Activated CD8-positive, alpha-beta memory T cell treated with anti-CD3 and anti-CD28 coated beads, Interleukin-2, amount 50 U/mL, for 1 hour (primary cell): ENCODE measurements at regions not wholly inside any gene's neighbourhood (a gene's known extent, or its start where the extent isn't known, plus 50 kb on each side); places are given as distances from the start of the nearest gene placed in this dataset.
"Not testable (repeated sequence)": the region's sequence is repeated elsewhere in the genome, so short reads cannot be mapped to it uniquely, and the experiment has no call there.

Source experiments
- DNase-seq: peaks from one replicate; pipeline ENCODE4 v3.0.0-alpha.2; 2020; ENCODE audit errors: extremely low read depth

DNA sequence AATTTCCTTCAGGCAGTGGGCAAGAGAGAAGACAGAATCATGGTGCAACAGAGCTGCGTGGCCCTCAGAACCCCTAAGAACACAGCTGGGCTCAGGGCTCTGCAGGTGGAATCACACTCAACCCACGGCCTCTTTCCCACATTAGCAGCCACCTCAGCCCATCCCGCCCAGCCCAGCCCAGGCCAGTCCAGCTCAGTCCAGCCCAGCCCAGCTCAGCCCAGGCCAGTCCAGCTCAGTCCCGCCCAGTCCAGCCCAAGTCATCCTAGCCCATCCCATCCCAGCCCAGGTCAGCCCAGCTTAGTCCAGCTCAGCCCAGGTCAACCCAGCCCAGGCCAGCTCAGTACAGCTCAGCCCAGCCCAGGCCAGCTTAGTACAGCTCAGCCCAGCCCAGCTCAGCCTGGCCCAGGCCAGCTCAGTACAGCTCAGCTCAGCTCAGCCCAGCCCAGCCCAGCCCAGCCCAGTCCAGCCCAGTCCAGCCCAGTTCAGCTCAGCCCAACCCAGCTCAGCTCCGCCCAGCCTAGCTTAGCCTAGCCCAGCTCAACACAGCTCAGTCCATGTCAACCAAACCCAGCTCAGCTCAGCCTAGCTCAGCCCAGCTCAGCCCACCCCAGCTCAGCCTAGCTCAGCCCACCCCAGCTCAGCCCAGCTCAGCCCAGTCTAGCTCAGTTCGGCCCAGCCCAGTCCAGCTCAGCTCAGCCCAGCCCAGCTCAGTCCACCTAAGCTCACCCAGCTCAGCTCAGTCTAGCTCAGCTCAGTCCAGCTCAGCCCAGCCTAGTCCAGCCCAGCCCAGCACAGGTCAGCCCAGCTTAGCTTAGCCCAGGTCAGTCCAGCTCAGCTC is 183.1 kb downstream of the TMEM121 start:
- DNase-seq: no peak

GRCh38 chr14:105710119-105711043 is 184.0 kb downstream of the TMEM121 start:
- no peak for DNase-seq

DNA sequence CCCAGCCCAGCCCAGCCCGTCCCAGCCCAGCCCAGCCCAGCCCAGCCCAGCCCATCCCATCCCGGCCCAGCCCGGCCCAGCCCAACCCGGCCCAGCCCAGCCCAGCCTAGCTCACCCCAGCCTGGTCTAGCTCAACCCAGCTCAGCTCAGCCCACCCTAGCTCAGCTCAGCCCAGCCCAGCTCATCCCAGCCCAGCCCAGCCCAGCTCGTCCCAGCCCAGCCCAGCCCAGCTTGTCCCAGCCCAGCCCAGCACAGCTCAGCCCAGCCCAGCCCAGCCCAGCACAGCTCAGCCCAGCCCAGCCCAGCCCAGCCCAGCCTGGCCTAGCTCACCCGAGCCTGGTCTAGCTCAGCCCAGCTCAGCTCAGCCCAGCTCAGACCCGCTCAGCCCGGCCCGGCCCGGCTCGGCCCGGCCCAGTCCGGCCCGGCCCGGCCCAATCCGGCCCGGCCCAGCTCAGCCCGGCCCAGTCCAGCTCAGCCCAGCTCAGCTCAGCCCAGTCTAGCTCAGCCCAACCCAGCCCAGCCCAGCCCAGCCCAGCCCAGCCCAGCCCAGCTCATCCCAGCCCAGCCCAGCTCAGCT is 184.7 kb downstream of the TMEM121 start:
- no peak for DNase-seq

DNA sequence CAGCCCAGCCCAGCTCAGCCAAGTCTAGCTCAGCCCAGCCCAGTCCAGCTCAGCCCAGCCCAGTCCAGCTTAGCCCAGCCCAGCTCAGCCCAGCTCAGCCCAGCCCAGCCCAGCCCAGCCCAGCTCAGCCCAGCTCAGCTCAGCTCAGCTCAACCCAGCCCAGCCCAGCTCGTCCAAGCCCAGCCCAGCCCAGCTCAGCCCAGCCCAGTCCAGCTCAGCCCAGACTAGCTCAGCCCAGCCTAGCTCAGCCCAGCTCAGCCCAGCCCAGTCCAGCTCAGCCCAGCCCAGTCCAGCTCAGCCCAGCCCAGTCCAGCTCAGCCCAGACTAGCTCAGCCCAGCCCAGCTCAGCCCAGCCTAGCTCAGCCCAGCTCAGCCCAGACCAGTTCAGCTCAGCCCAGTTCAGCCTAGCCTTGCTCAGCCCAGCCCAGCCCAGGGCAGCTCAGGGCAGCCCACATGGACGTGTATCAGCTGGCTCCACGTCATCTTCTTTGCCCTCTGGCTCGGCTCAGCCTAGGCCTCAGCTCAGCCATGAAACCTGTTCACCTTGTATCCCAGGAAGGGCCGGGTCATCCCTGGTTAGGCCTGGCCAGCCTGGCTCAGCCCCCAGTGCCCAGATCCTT is 185.6 kb downstream of the TMEM121 start:
- DNase-seq: no peak

- DNase-seq: not testable (repeated sequence)
Measured at GRCh38 chr14:105712670-105713069, 186.3 kb downstream of the TMEM121 start.

DNA sequence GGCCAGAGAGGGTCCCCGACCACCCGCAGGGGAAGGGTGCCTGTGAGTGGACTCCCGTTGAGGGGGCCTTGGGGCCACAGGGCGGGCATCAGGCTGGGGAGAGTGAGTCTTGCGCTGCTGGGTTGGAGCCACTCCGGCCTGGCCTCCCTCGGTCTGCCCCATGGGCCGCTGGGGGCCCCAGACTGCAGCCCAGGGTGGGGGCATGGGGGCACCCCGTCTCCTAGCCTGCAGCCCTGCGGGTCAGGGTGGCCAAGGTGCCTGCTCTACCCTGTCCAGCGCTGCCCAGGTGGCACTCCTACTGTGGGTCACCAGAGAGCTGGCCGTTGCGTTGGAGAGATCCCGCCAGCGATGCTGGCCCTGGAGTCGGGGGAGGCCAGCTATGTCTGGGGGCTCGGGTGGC is 186.8 kb downstream of the TMEM121 start:
- not testable (repeated sequence) for DNase-seq

DNA sequence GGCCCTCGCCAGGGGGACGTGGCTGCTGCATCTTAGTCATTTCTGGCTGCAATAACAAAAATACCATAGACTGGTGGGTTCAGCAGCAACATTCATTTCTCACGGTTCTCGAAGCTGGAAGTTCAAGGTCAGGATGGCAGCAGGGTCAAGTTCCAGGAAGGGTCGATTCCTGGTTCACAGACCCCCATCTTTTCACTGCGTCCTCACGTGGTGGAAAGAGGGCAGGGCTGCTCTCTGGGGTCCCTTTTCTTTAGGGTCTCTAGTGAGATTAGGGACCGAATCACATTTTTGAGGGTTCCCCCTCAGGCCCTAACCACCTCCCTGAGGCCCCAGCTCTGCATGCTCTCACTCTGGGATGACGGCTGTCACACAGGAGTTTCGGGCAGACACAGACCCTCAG is 187.5 kb downstream of the TMEM121 start:
- not testable (repeated sequence) for DNase-seq

- DNase-seq: not testable (repeated sequence)
Measured at GRCh38 chr14:105718787-105719186, 192.4 kb downstream of the TMEM121 start.

DNA sequence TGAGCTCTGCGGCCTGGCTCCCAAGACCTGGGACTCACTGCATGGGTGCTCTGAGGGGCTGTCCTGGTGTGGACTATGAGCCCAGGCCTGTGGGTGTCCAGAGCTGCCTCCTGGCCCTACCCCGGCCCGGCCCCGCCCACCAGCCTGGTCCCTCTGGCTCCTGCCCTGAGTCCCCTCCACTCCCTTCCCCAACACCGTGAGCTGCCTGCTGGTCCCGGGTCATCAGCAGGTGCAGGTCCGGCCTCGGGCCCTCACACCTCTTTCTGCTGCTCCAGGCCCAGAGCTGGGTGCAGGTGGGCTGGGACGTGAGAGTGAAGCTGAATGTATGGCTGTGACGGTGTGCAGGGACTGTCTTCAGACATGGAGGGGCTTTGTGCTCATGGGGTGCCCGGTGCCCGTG is 193.7 kb downstream of the TMEM121 start:
- DNase-seq: not testable (repeated sequence)

GRCh38 chr14:105720852-105721601 is 194.6 kb downstream of the TMEM121 start:
- DNase-seq: not testable (repeated sequence)

DNA sequence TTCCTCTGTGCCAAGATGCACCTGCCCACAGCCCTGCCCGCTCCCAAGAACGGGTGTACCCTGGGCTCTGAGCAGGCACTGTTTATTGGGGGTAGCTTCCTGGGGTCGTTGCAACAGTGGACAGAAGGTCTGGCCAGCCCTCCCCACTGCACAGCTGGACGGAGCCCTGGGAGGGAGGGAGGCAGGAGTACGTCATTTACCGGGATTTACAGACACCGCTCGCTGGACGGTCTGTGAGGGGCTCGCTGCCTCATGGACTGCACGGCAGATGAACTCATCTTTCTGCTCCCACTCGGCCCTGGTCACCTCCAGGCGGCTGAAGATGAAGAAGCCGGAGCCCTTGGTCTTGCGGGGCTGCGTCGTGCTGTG is 195.2 kb downstream of the TMEM121 start:
- not testable (repeated sequence) for DNase-seq

DNA sequence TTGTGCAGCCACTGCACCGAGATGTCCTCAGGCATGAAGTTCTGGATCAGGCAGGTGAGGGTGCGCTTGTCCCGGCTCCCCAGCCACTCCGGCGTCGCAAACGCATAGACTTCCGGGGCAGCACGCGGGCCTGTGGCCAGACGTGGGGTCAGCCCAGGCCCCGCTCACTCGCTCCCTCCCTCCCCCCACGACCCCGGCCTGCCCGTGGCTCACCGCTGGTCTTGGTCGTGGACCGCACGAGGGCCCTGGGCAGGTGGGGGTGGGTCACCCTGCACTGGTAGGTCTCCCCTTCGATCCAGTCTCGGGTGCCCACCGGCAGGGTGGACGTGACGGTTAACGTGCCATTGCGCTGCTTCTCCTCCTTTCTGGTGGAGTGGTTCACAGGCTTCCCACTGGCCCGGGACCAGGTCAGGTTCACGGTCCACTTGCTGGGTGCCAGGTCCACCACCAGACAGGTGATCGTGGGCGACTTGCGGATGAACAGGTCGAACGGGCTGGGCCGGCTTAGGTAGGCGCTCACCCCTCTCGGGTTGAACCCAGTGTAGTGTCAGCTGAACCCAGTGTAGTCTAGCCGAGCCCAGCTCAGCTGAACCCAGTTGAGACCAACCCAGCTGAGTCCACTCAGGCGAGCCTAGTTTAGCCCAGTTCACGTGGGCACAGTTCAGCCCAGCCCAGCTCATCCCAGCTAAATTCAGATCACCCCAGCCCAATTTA is 195.8 kb downstream of the TMEM121 start:
- not testable (repeated sequence) for DNase-seq

GRCh38 chr14:105723271-105723670 is 196.9 kb downstream of the TMEM121 start:
- DNase-seq: not testable (repeated sequence)

DNA sequence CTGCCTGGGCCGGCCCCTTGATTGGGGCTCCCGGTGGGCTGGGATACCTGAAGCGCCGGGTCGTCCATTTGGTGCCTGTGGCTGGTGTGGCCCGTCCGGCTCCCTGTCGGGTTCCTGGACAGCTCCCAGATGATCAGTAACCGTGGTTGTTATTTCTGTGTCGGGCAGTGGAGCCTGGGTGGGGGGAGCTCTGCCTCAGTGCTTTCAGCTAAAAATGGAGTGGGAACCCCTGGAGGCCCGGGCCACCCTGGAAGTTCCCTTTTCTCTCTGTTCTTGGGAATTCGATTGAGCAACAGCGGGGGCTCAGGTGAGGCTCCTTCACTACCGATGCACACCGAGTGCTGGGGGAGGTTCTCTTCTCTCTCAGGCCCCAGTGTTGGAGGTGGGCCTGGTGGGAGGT is 197.4 kb downstream of the TMEM121 start:
- DNase-seq: not testable (repeated sequence)

DNA sequence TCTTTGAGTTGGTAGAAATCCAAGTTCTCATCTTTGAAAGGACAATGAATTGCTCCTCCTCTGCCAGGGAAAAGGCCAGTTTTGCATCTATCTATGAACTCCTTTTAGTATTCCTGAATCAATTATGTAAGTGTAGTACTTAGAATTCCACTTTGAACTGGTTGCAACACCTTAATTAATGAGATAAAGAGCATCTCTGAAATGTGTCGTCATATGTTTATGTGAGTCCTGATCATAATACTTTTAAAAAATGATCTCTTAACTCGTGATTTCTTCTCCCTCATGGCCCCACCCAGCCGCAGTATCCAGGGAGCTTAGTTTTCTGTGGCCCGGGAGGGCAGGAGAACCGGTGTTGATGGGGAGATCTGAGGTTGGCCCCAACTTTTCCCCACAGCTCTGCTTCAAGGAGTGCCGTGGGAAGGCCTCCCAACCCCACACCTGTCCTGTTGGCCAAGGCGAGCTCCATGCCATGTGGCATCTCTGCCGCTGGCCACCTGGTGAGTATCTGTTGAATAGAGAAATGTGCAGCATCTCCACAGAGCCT is 203.5 kb downstream of the TMEM121 start:
- DNase-seq: not testable (repeated sequence)

DNA sequence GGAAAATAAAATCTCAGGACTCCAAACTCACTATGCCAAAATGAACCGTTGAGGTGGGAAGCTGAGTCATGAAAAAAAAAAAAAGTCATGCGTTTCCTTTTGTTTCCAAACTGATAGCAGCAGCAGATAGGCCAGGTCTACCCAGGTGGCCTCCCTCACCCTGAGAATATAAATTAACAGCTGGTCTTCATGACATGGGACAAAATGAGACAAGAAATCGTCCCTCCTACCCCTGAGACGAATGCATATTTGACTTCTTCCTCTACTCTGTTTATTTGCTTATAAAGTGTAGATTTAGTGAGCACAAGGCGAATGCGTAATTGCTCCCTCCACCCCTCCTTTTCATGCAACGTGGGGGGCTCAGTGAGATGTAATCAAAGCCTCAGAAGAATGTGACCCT is 204.3 kb downstream of the TMEM121 start:
- DNase-seq: not testable (repeated sequence)

GRCh38 chr14:105731221-105731985 is 205.0 kb downstream of the TMEM121 start:
- not testable (repeated sequence) for DNase-seq

GRCh38 chr14:105733081-105734065 is 207.0 kb downstream of the TMEM121 start:
- no peak for DNase-seq
